ENCODE measurements at regions not wholly inside any gene's neighbourhood (a gene's known extent, or its start where the extent isn't known, plus 50 kb on each side); places are given as distances from the start of the nearest gene placed in this dataset.

- H2AFZ ChIP-seq (ENCODE audit: control insufficient read depth, low read depth, low read length), result no peak overlapping the region
- SMC1A ChIA-PET (ENCODE audit: uncharacterized antibody, unreplicated experiment), result no interaction called here
- WGBS (ENCODE audit: insufficient coverage, insufficient replicate concordance, low lambda C conversion rate, missing lambda C conversion rate), result 2% methylated on average over 3 of the region's 3 CpGs
- H3K9me3 ChIP-seq (replicated peaks; ENCODE audit: control insufficient read depth, insufficient read depth, low read length), result no peaks in the 10 kb centered on the region
- ATAC-seq, result no peak
- CTCF ChIA-PET, result no interaction called here
- H3K27me3 ChIP-seq (replicated peaks in 1 of 2; ENCODE audit: control insufficient read depth in 2 of 2, insufficient read depth in 2 of 2, low read length in 1 of 2), result no peaks in the 10 kb centered on the region
- intact Hi-C loops (cut with micrococcal nuclease; ENCODE audit: unreplicated experiment), result no loop called here
- DNase-seq (ENCODE audit: low read depth, low spot score), result no peak
- no peaks in the 10 kb centered on the region for H4K20me1 ChIP-seq (ENCODE audit: control insufficient read depth, insufficient read depth)
- TF ChIP-seq SP1 (IDR thresholded peaks at IDR 0.05; ENCODE audit: low read depth, low read length) (no peak), ATF3 (IDR thresholded peaks at IDR 0.05; ENCODE audit: borderline replicate concordance, extremely low read depth, low read depth, low read length) (no peak), CBFB (IDR thresholded peaks at IDR 0.05; ENCODE audit: low read depth) (no peak), RUNX3 (IDR thresholded peaks at IDR 0.05; ENCODE audit: low read length) (no peak), BRCA1 (IDR thresholded peaks at IDR 0.05; ENCODE audit: low read depth, low read length) (no peak), ZNF207 (IDR thresholded peaks at IDR 0.05; ENCODE audit: borderline replicate concordance) (no peak), CEBPB (IDR thresholded peaks at IDR 0.05; ENCODE audit: borderline replicate concordance in 1 of 2, low read depth in 2 of 2, low read length in 2 of 2) (no peak), IRF3 (IDR thresholded peaks at IDR 0.05) (no peak), ZNF217 (IDR thresholded peaks at IDR 0.05) (no peak), E2F8 (IDR thresholded peaks at IDR 0.05; ENCODE audit: low read depth, partially characterized antibody) (no peak)
- RAD21 ChIA-PET (ENCODE audit: unreplicated experiment), result no interaction called here
- H3K27ac ChIP-seq (ENCODE audit: control insufficient read depth, insufficient read depth), result no peak overlapping the region
- H3K36me3 ChIP-seq (ENCODE audit: control insufficient read depth in 2 of 2, insufficient read depth in 2 of 2, low read length in 1 of 2), result no peaks in the 10 kb centered on the region
- H3K9ac ChIP-seq (ENCODE audit: control insufficient read depth, insufficient read depth, low read length), result no peak overlapping the region
- BruUV-seq (replicated peaks), result no TSS peak
- no peak overlapping the region for H3K4me3 ChIP-seq
- POLR2A ChIA-PET, result no interaction called here
- in situ Hi-C loops (cut with MboI), result no loop called here
- H3K4me1 ChIP-seq (ENCODE audit: control insufficient read depth, insufficient read depth, low read length), result no peaks in the 10 kb centered on the region
- no peak overlapping the region for H3K4me2 ChIP-seq (ENCODE audit: control insufficient read depth, insufficient read depth)
- no peaks in the 10 kb centered on the region for H3K79me2 ChIP-seq (ENCODE audit: control insufficient read depth, insufficient read depth, low read length)
- no peak for FAIRE-seq
Measured at GRCh38 chr13:31587698-31588266, 151.5 kb upstream of the RXFP2 start.

Data from GM12878 (cell line).